GM23338 (cell line): ENCODE measurements at regions not wholly inside any gene's neighbourhood (a gene's known extent, or its start where the extent isn't known, plus 50 kb on each side); places are given as distances from the start of the nearest gene placed in this dataset.

Experiments
- ATAC-seq: fragments of 200-7000 bp; cut with Tn5 transposase; 3 replicates; pipeline ENCODE4 v1.9.1; 2020
- DNase-seq: peaks from one replicate; pipeline ENCODE4 v3.0.0-alpha.2; 2015; ENCODE audit warnings: low spot score
- H2AFZ ChIP-seq: fragments of 200-600 bp; sonication (generic); 2 replicates; pipeline ENCODE4 v1.8.0; 2016; ENCODE audit warnings: antibody characterized with exemption, mild to moderate bottlenecking, moderate library complexity
- H3F3A ChIP-seq: fragments of 200-600 bp; sonication (generic); replicated peaks from 2 replicates; pipeline ENCODE4 v1.8.0; 2017; ENCODE audit warnings: antibody characterized with exemption, mixed run types, low read depth
- H3K27ac ChIP-seq: fragments of 200-600 bp; sonication (generic); 2 replicates; pipeline ENCODE4 v1.6.1; 2016; ENCODE audit warnings: low read depth
- H3K27me3 ChIP-seq: fragments of 200-600 bp; sonication (generic); 2 replicates; pipeline ENCODE4 v1.8.0; 2016; ENCODE audit warnings: mild to moderate bottlenecking, mixed run types, moderate library complexity; ENCODE audit not compliant: insufficient read depth
- H3K36me3 ChIP-seq: fragments of 200-600 bp; sonication (generic); 2 replicates; pipeline ENCODE4 v1.8.0; 2016; ENCODE audit warnings: mild to moderate bottlenecking; ENCODE audit not compliant: insufficient read depth
- H3K4me1 ChIP-seq: fragments of 200-600 bp; sonication (generic); 2 replicates; pipeline ENCODE4 v1.8.0; 2016; ENCODE audit warnings: mild to moderate bottlenecking, moderate library complexity; ENCODE audit not compliant: insufficient read depth
- H3K4me2 ChIP-seq: fragments of 200-600 bp; sonication (generic); 2 replicates; pipeline ENCODE4 v1.7.1; 2017; ENCODE audit warnings: mixed run types
- H3K4me3 ChIP-seq: fragments of 200-600 bp; sonication (generic); 2 replicates; pipeline ENCODE4 v1.6.1; 2016; ENCODE audit warnings: mixed run types
- H3K79me2 ChIP-seq: fragments of 200-600 bp; sonication (generic); replicated peaks from 2 replicates; pipeline ENCODE4 v1.8.0; 2017; ENCODE audit warnings: mild to moderate bottlenecking; ENCODE audit not compliant: insufficient read depth
- H3K9me2 ChIP-seq: fragments of 200-600 bp; sonication (generic); 2 replicates; pipeline ENCODE4 v1.8.0; 2017; ENCODE audit not compliant: insufficient read depth
- H4K20me1 ChIP-seq: fragments of 200-600 bp; sonication (generic); replicated peaks from 2 replicates; pipeline ENCODE4 v1.8.0; 2017; ENCODE audit warnings: mild to moderate bottlenecking; ENCODE audit not compliant: insufficient read depth
- H3K27ac Mint-ChIP-seq: 2 replicates; pipeline ENCODE4 v1.8.0; 2020; ENCODE audit warnings: inconsistent platforms, mild to moderate bottlenecking, moderate library complexity, mixed read lengths
- H3K27me3 Mint-ChIP-seq: 3 replicates; pipeline ENCODE4 v1.8.0; 2022; ENCODE audit warnings: low read depth, mild to moderate bottlenecking, moderate library complexity, mixed read lengths, inconsistent platforms; ENCODE audit not compliant: insufficient read depth, poor library complexity
- H3K36me3 Mint-ChIP-seq: 3 replicates; pipeline ENCODE4 v1.8.0; 2021; ENCODE audit warnings: low read depth, mild to moderate bottlenecking, inconsistent platforms, moderate library complexity, mixed read lengths
- H3K4me1 Mint-ChIP-seq: 3 replicates; pipeline ENCODE4 v1.8.0; 2020; ENCODE audit warnings: mild to moderate bottlenecking, inconsistent platforms, mixed read lengths
- H3K4me3 Mint-ChIP-seq: 3 replicates; pipeline ENCODE4 v1.8.0; 2021; ENCODE audit warnings: moderate library complexity, mild to moderate bottlenecking, inconsistent platforms, mixed read lengths
- H3K9me3 Mint-ChIP-seq: 3 replicates; pipeline ENCODE4 v1.8.0; 2020; ENCODE audit warnings: moderate library complexity, mild to moderate bottlenecking, inconsistent platforms, mixed read lengths
- CREB1 ChIP-seq: fragments of 250-450 bp; sonication (Bioruptor Pico); IDR thresholded peaks from 2 replicates; pipeline ENCODE4 v1.5.0; 2020; ENCODE audit warnings: low read depth, mild to moderate bottlenecking, moderate library complexity
- CTCF ChIP-seq, 2 experiments: fragments of 200-600 bp in 1 of 2; sonication (generic) in 1 of 2; conservative IDR thresholded peaks; 2 replicates each; pipeline versions ENCODE4 v1.5.1 to v1.6.1; 2016 to 2017; ENCODE audit warnings: antibody characterized with exemption in 2 of 2, low read depth in 2 of 2, mild to moderate bottlenecking in 2 of 2, moderate library complexity in 1 of 2
- ETS1 ChIP-seq: IDR thresholded peaks from 2 replicates; pipeline ENCODE4 v1.6.1; 2016; ENCODE audit warnings: antibody characterized with exemption
- EZH2 ChIP-seq: fragments of 200-600 bp; sonication (generic); IDR thresholded peaks from one replicate; pipeline ENCODE4 v1.8.0; 2017; ENCODE audit warnings: antibody characterized with exemption, mild to moderate bottlenecking, low read depth; ENCODE audit not compliant: unreplicated experiment
- EZH2phosphoT487 ChIP-seq: fragments of 200-600 bp; sonication (generic); IDR thresholded peaks from one replicate; pipeline ENCODE4 v1.8.1; 2018; ENCODE audit warnings: antibody characterized with exemption; ENCODE audit not compliant: unreplicated experiment
- JUNB ChIP-seq: IDR thresholded peaks from one replicate; pipeline ENCODE4 v1.6.1; 2016; ENCODE audit warnings: antibody characterized with exemption; ENCODE audit not compliant: unreplicated experiment
- POLR2AphosphoS5 ChIP-seq: IDR thresholded peaks from 2 replicates; pipeline ENCODE4 v1.6.1; 2016; ENCODE audit warnings: antibody characterized with exemption, low read depth
- REST ChIP-seq: IDR thresholded peaks from one replicate; pipeline ENCODE4 v1.6.1; 2018; ENCODE audit warnings: antibody characterized with exemption; ENCODE audit not compliant: unreplicated experiment
- STAT1 ChIP-seq: IDR thresholded peaks from one replicate; pipeline ENCODE4 v1.6.1; 2016; ENCODE audit warnings: antibody characterized with exemption; ENCODE audit not compliant: unreplicated experiment
- ZNF331 ChIP-seq: fragments of 250-450 bp; sonication (Bioruptor Pico); IDR thresholded peaks from 2 replicates; pipeline ENCODE4 v1.5.0; 2020; ENCODE audit warnings: low read depth, mild to moderate bottlenecking, moderate library complexity
- ZNF462 ChIP-seq: fragments of 250-450 bp; sonication (Bioruptor Pico); IDR thresholded peaks from 2 replicates; pipeline ENCODE4 v1.5.0; 2020; ENCODE audit warnings: mild to moderate bottlenecking, moderate library complexity

GRCh38 chr9:86424251-86424891 is 70.2 kb upstream of the TUT7 start:
- Histone ChIP-seq H3K4me2 (no peak overlapping the region), H2AFZ (peak overlapping the region; percentile 72; the same call in 1 of the 2 replicates)

More at GRCh38 chr9:86424251-86424891, 70.2 kb upstream of the TUT7 start:
- H3F3A ChIP-seq = no peaks in the 10 kb centered on the region
- no peak for TF ChIP-seq ZNF331 (CRISPR knock-in tag)
- TF ChIP-seq ETS1 = no peak
- no peak for TF ChIP-seq POLR2AphosphoS5
- TF ChIP-seq EZH2 = no peak
- TF ChIP-seq CTCF (conservative IDR thresholded peaks at IDR 0.05; ENCODE audit: low read depth in 2 of 2) = no peak
- no peak for TF ChIP-seq JUNB
- TF ChIP-seq CREB1 (CRISPR knock-in tag) = no peak
- TF ChIP-seq STAT1 = no peak
- TF ChIP-seq EZH2phosphoT487 = no peak
- TF ChIP-seq ZNF462 = no peak
- no peak for TF ChIP-seq REST
- no peak for ATAC-seq
- H4K20me1 ChIP-seq = no peaks in the 10 kb centered on the region
- H3K4me3 Mint-ChIP-seq = no peak overlapping the region
- H3K4me1 Mint-ChIP-seq = peaks cover 3% of the 10 kb centered on the region; the same call in 2 of the 3 replicates
- H3K9me2 ChIP-seq = no peaks in the 10 kb centered on the region
- no peaks in the 10 kb centered on the region for H3K27me3 ChIP-seq
- no peaks in the 10 kb centered on the region; the same call in 2 of the 3 replicates for H3K9me3 Mint-ChIP-seq
- no peaks in the 10 kb centered on the region for H3K27me3 Mint-ChIP-seq
- H3K27ac Mint-ChIP-seq = no peak overlapping the region
- H3K36me3 Mint-ChIP-seq = no peaks in the 10 kb centered on the region
- no peak overlapping the region for H3K4me3 ChIP-seq
- H3K4me1 ChIP-seq = 0 out of 2 replicates have a peak, but pooled peaks cover 4% of the 10 kb centered on the region
- no peak overlapping the region for H3K27ac ChIP-seq
- H3K36me3 ChIP-seq = no peaks in the 10 kb centered on the region
- DNase-seq = no peak
- no peaks in the 10 kb centered on the region for H3K79me2 ChIP-seq
